Tibial nerve (tissue), 4 donors: ENCODE measurements at regions not wholly inside any gene's neighbourhood (a gene's known extent, or its start where the extent isn't known, plus 50 kb on each side); places are given as distances from the start of the nearest gene placed in this dataset.
"Not testable (repeated sequence)": the region's sequence is repeated elsewhere in the genome, so short reads cannot be mapped to it uniquely, and the experiment has no call there.

Source experiments
- EP300 ChIP-seq, 2 donors: sonication (generic); formaldehyde crosslinking; IDR thresholded peaks; one replicate each; pipeline ENCODE4 v1.6.1; 2017; ENCODE audit warnings: antibody characterized with exemption in 2 of 2, mild to moderate bottlenecking in 1 of 2
- POLR2A ChIP-seq, 2 donors: fragments of 450-650 bp; IDR thresholded peaks; one replicate each; pipeline ENCODE4 v1.6.1; 2017; ENCODE audit warnings: antibody characterized with exemption in 2 of 2, mild to moderate bottlenecking in 2 of 2, moderate library complexity in 2 of 2
- TF ChIP-seq, protein P1 (sequence below), 5 experiments: fragments of 200-600 bp in 3 of 5; fragments of 450-650 bp in 2 of 5; sonication (generic) in 3 of 5; IDR thresholded peaks; one replicate each; pipeline ENCODE4 v1.5.1; 2016 to 2019; ENCODE audit warnings: antibody characterized with exemption in 5 of 5, mild to moderate bottlenecking in 3 of 5, moderate library complexity in 2 of 5

DNA sequence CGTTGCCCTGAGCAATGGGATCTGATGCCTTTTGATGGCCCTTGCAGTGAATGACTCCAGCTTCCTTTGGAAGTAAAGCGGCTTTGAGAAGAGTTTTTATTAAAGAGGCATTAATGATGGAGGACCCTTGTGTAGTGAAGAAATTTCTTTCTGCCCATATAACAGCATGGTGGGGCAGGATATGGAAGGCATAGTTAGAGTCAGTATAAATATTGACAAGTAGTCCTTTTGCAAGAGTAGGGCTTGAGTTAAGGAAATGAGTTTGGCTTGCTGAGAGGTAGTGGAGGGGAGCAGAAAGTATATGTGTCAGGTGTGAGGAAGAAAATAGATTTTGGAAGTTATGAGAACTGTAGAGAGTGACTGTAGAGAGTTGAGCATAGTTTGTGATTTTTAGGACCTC lies 254.1 kb upstream of the DIO3 start:
- TF ChIP-seq POLR2A, EP300 (IDR thresholded peaks at IDR 0.05): not testable (repeated sequence)
- TF ChIP-seq, protein P1, sequence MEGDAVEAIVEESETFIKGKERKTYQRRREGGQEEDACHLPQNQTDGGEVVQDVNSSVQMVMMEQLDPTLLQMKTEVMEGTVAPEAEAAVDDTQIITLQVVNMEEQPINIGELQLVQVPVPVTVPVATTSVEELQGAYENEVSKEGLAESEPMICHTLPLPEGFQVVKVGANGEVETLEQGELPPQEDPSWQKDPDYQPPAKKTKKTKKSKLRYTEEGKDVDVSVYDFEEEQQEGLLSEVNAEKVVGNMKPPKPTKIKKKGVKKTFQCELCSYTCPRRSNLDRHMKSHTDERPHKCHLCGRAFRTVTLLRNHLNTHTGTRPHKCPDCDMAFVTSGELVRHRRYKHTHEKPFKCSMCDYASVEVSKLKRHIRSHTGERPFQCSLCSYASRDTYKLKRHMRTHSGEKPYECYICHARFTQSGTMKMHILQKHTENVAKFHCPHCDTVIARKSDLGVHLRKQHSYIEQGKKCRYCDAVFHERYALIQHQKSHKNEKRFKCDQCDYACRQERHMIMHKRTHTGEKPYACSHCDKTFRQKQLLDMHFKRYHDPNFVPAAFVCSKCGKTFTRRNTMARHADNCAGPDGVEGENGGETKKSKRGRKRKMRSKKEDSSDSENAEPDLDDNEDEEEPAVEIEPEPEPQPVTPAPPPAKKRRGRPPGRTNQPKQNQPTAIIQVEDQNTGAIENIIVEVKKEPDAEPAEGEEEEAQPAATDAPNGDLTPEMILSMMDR (IDR thresholded peaks at IDR 0.05) = not testable (repeated sequence)
